ACC112 (cell line): ENCODE measurements at regions not wholly inside any gene's neighbourhood (a gene's known extent, or its start where the extent isn't known, plus 50 kb on each side); places are given as distances from the start of the nearest gene placed in this dataset.
"Not testable (repeated sequence)": the region's sequence is repeated elsewhere in the genome, so short reads cannot be mapped to it uniquely, and the experiment has no call there.

Source experiments
- H2AFZ ChIP-seq: fragments of 200-600 bp; sonication (generic); one replicate; pipeline ENCODE4 v1.6.0; 2017; ENCODE audit warnings: antibody characterized with exemption, low read length; ENCODE audit not compliant: unreplicated experiment
- H3K27ac ChIP-seq: fragments of 200-600 bp; sonication (generic); 2 replicates; pipeline ENCODE4 v1.5.1; 2014; ENCODE audit warnings: low read depth, mild to moderate bottlenecking, antibody characterized with exemption, low read length, moderate library complexity
- H3K27me3 ChIP-seq: fragments of 200-600 bp; sonication (generic); 2 replicates; pipeline ENCODE4 v1.6.1; 2014; ENCODE audit warnings: mild to moderate bottlenecking, antibody characterized with exemption, low read length, moderate library complexity, mixed read lengths; ENCODE audit not compliant: insufficient read depth
- H3K36me3 ChIP-seq: fragments of 200-600 bp; sonication (generic); 2 replicates; pipeline ENCODE4 v1.6.1; 2016; ENCODE audit warnings: mild to moderate bottlenecking, antibody characterized with exemption, low read length, moderate library complexity, mixed read lengths; ENCODE audit not compliant: insufficient read depth
- H3K4me1 ChIP-seq: fragments of 200-600 bp; sonication (generic); one replicate; pipeline ENCODE4 v1.6.1; 2016; ENCODE audit warnings: low read length, mixed read lengths; ENCODE audit not compliant: insufficient read depth, unreplicated experiment, control insufficient read depth
- H3K4me3 ChIP-seq: fragments of 200-600 bp; sonication (generic); 2 replicates; pipeline ENCODE4 v1.5.1; 2014; ENCODE audit warnings: mild to moderate bottlenecking, low read depth, low read length
- H3K79me2 ChIP-seq: fragments of 200-600 bp; sonication (generic); one replicate; pipeline ENCODE4 v1.6.0; 2016; ENCODE audit warnings: low read length; ENCODE audit not compliant: control insufficient read depth, unreplicated experiment, insufficient read depth

DNA sequence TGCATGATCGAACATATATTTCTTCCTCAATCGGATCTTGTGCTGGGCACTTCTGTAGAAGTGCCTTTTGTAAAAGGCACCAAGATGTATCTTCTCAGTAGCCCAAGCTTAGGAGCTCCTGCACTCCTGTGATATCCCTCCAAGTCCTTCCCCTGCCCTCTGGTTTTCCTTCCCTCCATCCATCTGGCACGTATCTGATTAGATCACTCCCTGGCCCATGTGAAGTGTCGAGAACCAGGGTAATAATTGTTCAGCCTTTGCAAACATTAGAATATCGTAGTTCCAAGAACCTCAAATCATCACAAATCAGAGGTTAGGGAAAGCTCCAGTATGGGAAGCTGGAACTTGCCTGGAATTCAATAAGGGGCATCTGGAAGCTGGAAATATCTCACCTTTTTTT is 221.1 kb upstream of the AUTS2 start:
- H3K4me1 ChIP-seq, result no peaks in the 10 kb centered on the region
- no peak overlapping the region for H3K27ac ChIP-seq
- H3K79me2 ChIP-seq, result no peaks in the 10 kb centered on the region
- no peaks in the 10 kb centered on the region for H3K27me3 ChIP-seq
- no peak overlapping the region for H2AFZ ChIP-seq
- no peaks in the 10 kb centered on the region for H3K36me3 ChIP-seq
- no peak overlapping the region for H3K4me3 ChIP-seq

DNA sequence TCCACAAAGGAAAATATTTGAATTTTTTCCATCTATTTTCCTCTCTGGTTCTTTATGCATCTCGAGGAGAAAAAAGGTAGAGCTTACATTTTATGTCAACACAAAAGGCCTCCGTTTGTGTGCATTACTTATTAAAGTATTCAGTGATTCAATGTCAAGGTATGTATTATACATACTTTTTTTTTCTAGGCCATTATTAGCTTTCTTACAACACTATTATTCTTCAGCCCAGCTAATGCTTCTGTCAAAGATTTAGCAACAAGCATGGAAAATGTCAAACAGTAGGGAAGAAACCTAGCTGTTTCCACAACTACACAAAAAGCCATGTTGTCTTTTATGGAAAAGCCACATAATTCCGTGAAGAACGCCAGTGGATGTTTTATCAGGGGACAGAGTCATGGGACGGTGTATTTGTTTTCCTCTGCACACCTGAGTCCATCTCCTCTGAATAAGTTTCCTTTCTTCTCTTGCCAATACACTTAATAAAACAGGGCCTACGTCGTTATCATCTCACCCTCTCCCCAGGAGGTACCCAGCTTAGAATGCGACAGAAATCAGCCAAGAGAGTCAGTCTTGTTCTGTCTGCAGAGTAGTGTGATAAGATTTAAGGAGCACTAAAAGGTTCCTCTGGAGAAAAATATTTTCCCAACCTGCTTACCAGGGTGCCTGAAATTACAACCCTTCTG is 209.7 kb upstream of the AUTS2 start:
- no peaks in the 10 kb centered on the region for H3K36me3 ChIP-seq
- H3K4me1 ChIP-seq, result no peaks in the 10 kb centered on the region
- H2AFZ ChIP-seq, result no peak overlapping the region
- no peaks in the 10 kb centered on the region for H3K79me2 ChIP-seq
- no peak overlapping the region for H3K4me3 ChIP-seq
- H3K27me3 ChIP-seq, result no peaks in the 10 kb centered on the region
- H3K27ac ChIP-seq, result no peak overlapping the region

DNA sequence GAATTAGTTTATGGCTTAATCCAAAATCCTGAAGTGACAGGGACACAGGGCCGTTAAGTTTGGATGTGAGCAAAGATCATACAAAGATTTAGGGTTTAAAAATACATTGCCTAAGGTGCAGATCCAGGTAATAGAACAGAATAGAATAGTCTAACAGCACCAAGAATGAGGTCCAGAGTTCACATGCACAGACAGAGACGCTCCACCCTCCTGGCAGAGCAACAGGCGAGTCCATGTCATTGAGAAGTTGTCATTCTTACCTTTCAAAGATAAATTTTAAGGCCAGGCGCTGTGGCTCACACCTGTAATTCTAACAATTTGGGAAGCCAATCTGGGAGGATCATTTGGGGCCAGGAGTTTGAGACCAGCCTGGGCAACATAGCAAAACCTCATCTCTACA is 209.1 kb upstream of the AUTS2 start:
- Histone ChIP-seq H3K36me3 (no peaks in the 10 kb centered on the region), H3K4me1 (no peaks in the 10 kb centered on the region), H3K4me3 (no peak overlapping the region), H3K27me3 (no peaks in the 10 kb centered on the region), H3K79me2 (no peaks in the 10 kb centered on the region), H2AFZ (no peak overlapping the region), H3K27ac (no peak overlapping the region)

DNA sequence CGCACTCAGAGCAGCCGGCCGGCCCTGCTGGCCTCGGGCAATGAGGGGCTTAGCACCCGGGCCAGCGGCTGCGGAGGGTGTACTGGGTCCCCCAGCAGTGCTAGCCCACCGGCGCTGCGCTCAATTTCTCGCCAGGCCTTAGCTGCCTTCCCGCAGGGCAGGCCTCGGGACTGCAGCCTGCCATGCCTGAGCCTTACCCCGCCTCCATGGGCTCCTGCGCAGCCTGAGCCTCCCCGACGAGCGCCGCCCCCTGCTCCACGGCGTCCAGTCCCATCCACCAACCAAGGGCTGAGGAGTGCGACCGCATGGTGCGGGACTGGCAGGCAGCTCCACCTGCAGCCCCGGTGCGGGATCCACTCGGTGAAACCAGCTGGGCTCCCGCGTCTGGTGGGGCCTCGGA is 204.4 kb upstream of the AUTS2 start:
- H3K27ac ChIP-seq, H3K27me3 ChIP-seq, H3K4me3 ChIP-seq, H2AFZ ChIP-seq, H3K79me2 ChIP-seq, H3K36me3 ChIP-seq, H3K4me1 ChIP-seq: not testable (repeated sequence)

DNA sequence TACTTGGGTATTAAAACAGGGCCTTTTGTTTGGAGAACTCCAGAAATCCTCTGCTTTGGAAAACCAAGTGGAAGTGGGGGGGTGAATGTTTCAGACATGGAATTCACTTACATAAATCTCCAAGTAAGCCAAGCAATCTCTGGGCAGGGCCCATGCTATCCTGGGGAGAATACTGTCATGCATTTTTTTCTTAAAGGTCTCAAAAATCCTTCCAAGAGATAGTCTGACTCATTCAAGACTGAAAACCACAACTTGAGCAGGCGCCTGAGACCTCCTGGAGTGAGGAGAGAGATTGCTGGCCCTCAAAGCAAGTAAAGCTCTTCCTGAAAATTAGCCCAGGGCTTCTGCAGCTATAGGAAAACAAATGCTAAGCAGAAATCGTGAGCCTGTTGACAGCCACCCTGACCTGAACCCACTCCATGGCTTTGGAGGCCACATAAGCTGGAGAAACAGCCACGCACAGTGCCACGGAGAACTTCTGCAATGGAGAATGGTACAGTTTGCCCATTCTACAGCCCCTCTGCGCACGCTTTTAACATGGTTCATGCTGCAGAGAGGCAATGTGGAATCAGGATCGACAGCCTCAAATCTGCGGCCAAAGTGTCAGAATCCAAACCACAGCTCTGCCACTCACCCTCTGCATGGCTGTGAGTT is 203.1 kb upstream of the AUTS2 start:
- Histone ChIP-seq H3K27me3 (no peaks in the 10 kb centered on the region), H3K36me3 (no peaks in the 10 kb centered on the region), H3K4me3 (no peak overlapping the region), H2AFZ (no peak overlapping the region), H3K79me2 (no peaks in the 10 kb centered on the region), H3K4me1 (no peaks in the 10 kb centered on the region), H3K27ac (no peak overlapping the region)

DNA sequence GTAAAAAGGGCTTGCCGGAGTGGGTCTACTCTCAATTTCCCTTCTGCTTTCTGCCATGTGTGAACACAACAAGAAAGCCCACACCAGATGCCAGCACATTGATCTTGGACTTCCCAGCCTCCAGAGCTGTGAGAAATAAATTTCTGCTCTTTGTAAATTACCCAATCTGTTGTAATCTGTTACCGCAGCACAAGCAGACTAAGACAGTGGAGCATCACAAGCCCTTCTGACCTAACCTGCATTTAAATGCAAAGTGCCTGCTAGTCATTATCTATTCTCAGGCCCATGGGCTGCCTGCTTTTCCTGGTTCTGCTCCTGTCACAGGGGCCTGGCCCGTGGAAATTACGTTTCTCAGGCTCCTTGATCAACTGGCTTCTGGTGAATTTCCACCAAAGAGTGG is 199.3 kb upstream of the AUTS2 start:
- Histone ChIP-seq H3K4me1 (no peaks in the 10 kb centered on the region), H2AFZ (no peak overlapping the region), H3K4me3 (no peak overlapping the region), H3K27ac (no peak overlapping the region), H3K79me2 (no peaks in the 10 kb centered on the region), H3K36me3 (no peaks in the 10 kb centered on the region), H3K27me3 (no peaks in the 10 kb centered on the region)

DNA sequence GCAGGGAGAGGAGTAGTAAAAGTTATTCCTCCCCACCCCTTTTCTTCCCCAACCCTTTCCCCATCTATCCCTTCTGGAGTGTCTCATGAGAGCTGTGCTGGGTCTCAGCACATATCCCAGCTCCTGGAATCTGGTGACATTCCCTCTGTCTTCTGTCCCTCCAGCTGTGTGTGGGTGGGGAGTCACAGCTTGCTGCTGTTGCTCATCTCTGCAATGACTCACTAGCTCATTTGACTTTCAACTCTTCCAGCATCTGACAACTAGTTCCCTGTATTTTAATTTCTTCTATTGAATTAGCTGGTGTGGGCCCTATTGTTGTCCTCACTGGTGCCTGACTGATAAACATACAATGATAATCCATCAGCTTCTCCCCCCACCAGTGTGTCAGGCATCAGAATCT is 198.9 kb upstream of the AUTS2 start:
- Histone ChIP-seq H3K79me2 (no peaks in the 10 kb centered on the region), H3K4me1 (no peaks in the 10 kb centered on the region), H3K36me3 (no peaks in the 10 kb centered on the region), H3K4me3 (no peak overlapping the region), H3K27me3 (no peaks in the 10 kb centered on the region), H2AFZ (no peak overlapping the region), H3K27ac (no peak overlapping the region)

DNA sequence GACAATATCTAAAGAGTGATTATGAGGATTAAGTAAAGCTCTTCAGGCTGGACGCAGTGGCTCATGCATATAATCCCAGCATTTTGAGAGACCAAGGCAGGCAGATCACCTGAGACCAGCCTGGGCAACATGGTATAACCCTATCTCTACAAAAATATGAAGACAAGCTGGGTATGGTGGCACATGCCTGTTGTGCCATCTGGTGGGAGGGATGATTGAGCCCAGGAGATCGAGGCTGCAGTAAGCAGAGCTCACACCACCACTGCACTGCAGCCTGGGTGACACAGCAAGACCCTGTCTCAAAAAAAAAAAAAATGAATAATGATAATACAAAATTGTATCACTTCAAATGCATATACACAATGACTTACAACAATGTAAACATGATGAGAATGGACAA is 195.6 kb upstream of the AUTS2 start:
- H3K4me3 ChIP-seq, result no peak overlapping the region
- no peaks in the 10 kb centered on the region for H3K4me1 ChIP-seq
- H3K27ac ChIP-seq, result no peak overlapping the region
- H3K27me3 ChIP-seq, result no peaks in the 10 kb centered on the region
- H3K79me2 ChIP-seq, result no peaks in the 10 kb centered on the region
- no peaks in the 10 kb centered on the region for H3K36me3 ChIP-seq
- no peak overlapping the region for H2AFZ ChIP-seq

DNA sequence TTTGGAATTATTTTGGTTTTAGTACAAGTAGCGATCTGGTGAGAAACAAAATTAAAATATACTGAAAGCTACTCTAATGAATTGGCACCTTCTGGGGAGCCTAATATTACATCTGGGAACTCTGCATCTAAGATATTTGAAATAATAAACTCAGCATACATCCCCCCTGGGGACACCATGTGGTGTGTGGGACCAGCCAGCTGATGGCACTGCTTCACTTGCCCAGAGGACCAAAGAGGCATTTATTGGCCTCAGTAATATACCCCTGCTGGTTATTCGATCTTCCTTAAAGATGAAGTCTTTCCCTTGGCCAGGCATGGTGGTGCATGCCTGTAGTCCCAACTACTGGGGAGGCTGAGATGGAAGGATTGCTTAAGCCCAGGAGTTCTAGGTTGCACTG is 195.1 kb upstream of the AUTS2 start:
- Histone ChIP-seq H3K4me3 (no peak overlapping the region), H3K79me2 (no peaks in the 10 kb centered on the region), H3K27me3 (no peaks in the 10 kb centered on the region), H3K36me3 (no peaks in the 10 kb centered on the region), H3K27ac (no peak overlapping the region), H3K4me1 (no peaks in the 10 kb centered on the region), H2AFZ (no peak overlapping the region)

DNA sequence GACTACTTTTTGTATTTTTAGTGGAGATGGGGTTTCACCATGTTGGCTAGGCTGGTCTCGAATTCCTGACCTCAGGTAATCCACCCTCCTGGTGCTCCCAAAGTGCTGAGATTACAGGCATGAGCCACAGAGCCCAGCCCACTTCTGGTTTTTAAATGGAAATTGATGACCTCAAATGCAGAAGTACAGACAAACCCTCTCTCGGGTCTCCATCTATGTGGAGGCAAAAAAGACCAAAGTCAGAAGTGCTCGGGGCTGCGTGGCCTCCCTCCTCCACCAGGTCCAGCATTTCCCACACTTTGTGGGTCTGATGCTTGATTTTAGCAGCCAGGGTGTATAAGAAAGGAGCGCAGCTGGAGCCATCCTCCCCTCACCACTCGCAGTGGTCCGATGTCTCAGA is 187.3 kb upstream of the AUTS2 start:
- H3K4me1 ChIP-seq, result no peaks in the 10 kb centered on the region
- no peaks in the 10 kb centered on the region for H3K36me3 ChIP-seq
- H3K27ac ChIP-seq, result no peak overlapping the region
- no peaks in the 10 kb centered on the region for H3K27me3 ChIP-seq
- H3K4me3 ChIP-seq, result no peak overlapping the region
- no peak overlapping the region for H2AFZ ChIP-seq
- no peaks in the 10 kb centered on the region for H3K79me2 ChIP-seq

DNA sequence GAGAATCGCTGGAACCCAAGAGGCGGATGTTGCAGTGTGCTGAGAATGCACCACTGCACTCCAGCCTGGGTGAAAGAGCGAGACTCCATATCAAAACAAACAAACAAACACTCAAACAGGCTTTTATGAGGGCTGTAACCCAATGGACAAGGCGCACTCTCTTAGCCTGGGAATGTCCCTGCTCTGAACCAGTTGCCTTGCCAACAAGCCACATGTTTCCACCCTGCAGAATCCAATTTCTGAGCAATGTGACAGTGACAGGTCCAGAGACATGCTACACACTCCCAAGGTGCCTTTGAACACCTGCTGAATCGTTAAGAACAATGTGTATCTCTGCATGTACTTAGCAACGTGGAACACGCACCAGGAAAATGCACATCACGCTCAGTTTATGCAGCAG is 186.8 kb upstream of the AUTS2 start:
- H3K36me3 ChIP-seq, result no peaks in the 10 kb centered on the region
- no peaks in the 10 kb centered on the region for H3K27me3 ChIP-seq
- no peaks in the 10 kb centered on the region for H3K4me1 ChIP-seq
- H3K79me2 ChIP-seq, result no peaks in the 10 kb centered on the region
- no peak overlapping the region for H3K4me3 ChIP-seq
- H3K27ac ChIP-seq, result no peak overlapping the region
- no peak overlapping the region for H2AFZ ChIP-seq
